Mammary epithelial cell (primary cell): ENCODE measurements at regions not wholly inside any gene's neighbourhood (a gene's known extent, or its start where the extent isn't known, plus 50 kb on each side); places are given as distances from the start of the nearest gene placed in this dataset.

ENCODE experiments used
- EZH2 ChIP-seq: IDR thresholded peaks from 2 replicates; pipeline ENCODE4 v1.6.1; 2012; ENCODE audit warnings: low read length, inconsistent platforms, borderline replicate concordance
- TF ChIP-seq, protein P1 (sequence below), 2 donors: IDR thresholded peaks in 1 of 2; conservative IDR thresholded peaks in 1 of 2; 2 replicates each; pipeline ENCODE4 v1.5.1; 2011 to 2012; ENCODE audit warnings: inconsistent platforms in 2 of 2, low read length in 2 of 2, mild to moderate bottlenecking in 2 of 2, control low read depth in 1 of 2, low read depth in 1 of 2; ENCODE audit not compliant: insufficient read depth in 1 of 2; ENCODE audit errors: extremely low read depth in 1 of 2

DNA sequence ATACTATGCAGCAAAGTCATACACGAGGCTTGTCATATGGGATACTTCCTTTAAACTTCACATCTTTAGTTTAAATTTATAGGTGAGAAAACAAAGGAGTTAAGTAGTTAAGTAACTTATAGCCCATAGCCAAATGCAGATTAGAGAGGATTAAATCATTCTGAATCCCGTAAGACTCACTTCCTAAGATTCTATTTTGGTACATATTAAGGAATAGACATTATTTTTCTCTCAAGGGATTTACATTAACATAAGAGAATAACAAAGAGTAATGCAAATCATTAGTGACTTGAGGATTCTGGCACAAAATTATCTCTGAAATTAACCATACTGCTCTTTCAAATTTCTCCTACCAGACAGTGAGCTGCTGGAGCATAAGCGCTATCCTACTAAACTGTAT, 747.4 kb upstream of the ARPP21 start:
- TF ChIP-seq, protein P1, sequence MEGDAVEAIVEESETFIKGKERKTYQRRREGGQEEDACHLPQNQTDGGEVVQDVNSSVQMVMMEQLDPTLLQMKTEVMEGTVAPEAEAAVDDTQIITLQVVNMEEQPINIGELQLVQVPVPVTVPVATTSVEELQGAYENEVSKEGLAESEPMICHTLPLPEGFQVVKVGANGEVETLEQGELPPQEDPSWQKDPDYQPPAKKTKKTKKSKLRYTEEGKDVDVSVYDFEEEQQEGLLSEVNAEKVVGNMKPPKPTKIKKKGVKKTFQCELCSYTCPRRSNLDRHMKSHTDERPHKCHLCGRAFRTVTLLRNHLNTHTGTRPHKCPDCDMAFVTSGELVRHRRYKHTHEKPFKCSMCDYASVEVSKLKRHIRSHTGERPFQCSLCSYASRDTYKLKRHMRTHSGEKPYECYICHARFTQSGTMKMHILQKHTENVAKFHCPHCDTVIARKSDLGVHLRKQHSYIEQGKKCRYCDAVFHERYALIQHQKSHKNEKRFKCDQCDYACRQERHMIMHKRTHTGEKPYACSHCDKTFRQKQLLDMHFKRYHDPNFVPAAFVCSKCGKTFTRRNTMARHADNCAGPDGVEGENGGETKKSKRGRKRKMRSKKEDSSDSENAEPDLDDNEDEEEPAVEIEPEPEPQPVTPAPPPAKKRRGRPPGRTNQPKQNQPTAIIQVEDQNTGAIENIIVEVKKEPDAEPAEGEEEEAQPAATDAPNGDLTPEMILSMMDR (conservative IDR thresholded peaks at IDR 0.05 in 1 of 2, IDR thresholded peaks at IDR 0.05 in 1 of 2; ENCODE audit: extremely low read depth in 1 of 2, insufficient read depth in 1 of 2, low read depth in 1 of 2, low read length in 2 of 2) = no peak
- no peak for TF ChIP-seq EZH2
